HG03565 (cell line): ENCODE measurements at regions not wholly inside any gene's neighbourhood (a gene's known extent, or its start where the extent isn't known, plus 50 kb on each side); places are given as distances from the start of the nearest gene placed in this dataset.

Source experiments
- ATAC-seq: cut with Tn5 transposase; IDR thresholded peaks from one replicate; pipeline ENCODE4 v1.9.1; 2021; ENCODE audit warnings: mild to moderate bottlenecking, moderate library complexity; ENCODE audit not compliant: unreplicated experiment

DNA sequence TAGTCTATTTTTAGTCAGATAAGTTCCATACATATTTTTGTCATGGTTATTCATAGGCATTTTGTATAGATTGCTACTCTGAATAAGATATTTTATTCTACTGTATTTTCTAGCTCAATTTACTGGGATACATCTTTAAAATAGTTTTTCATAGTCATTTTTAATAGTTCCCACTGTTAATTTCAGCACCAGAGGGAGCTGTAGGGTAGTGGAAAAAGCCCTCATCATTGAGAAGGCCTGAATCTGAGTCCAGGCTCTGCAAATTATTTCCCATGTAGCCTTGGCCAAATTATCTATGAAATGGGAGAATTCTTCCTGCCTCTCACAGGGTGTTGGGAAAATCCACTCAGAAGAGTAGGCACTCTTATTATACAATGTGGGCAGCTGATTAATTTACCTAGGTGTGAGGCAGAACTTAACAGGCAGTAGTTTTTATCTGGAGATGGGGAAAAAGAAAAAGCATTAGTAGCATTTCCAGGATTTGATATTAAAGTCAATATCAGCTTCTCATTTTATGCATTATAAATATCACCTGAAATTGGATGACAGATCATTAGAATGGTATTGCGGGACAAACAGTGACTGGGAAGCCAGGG is 102.9 kb upstream of the PAQR3 start:
- ATAC-seq = no peak

DNA sequence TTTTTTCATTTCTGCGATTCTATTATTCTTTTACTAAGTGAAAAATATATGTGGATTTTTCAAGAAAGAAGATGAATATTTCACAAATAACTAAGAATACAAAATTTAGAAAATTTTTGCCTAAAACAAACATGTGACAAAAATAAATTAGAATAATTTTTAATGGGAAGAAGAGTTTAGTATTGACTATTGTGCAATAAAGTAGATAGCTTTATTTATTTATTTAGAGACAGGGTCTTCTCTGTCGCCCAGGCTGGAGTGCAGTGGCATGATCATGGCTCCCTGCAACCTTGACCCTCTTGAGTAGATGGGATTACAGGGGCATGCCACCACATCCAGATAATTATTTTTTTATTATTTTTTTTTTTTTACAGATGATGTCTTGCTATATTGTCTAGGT is 95.3 kb upstream of the PAQR3 start:
- ATAC-seq = no peak

DNA sequence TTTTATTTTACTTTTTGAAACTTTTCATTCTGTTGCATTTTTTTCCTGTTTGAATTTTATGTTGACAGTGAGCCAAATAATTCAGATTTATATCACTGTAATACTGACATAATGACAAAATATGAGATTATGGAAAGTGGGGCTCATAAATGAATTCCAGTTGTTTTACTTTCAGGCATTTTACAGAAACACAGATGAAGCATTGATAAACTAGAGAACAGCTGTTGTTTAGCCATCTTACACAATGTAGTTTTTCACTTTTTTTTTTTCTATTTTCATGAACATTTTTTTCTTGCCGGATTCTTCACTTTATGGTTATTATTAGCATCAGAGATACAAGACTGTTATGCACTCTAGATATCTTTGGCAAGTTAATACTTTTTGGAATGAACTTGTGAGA is 91.7 kb upstream of the PAQR3 start:
- ATAC-seq = no peak

- ATAC-seq = no peak
These were observed 88.4 kb upstream of the PAQR3 start for GRCh38 chr4:79027656-79028055.

- no peak for ATAC-seq
These were observed 85.9 kb upstream of the PAQR3 start for GRCh38 chr4:79025170-79025569.

DNA sequence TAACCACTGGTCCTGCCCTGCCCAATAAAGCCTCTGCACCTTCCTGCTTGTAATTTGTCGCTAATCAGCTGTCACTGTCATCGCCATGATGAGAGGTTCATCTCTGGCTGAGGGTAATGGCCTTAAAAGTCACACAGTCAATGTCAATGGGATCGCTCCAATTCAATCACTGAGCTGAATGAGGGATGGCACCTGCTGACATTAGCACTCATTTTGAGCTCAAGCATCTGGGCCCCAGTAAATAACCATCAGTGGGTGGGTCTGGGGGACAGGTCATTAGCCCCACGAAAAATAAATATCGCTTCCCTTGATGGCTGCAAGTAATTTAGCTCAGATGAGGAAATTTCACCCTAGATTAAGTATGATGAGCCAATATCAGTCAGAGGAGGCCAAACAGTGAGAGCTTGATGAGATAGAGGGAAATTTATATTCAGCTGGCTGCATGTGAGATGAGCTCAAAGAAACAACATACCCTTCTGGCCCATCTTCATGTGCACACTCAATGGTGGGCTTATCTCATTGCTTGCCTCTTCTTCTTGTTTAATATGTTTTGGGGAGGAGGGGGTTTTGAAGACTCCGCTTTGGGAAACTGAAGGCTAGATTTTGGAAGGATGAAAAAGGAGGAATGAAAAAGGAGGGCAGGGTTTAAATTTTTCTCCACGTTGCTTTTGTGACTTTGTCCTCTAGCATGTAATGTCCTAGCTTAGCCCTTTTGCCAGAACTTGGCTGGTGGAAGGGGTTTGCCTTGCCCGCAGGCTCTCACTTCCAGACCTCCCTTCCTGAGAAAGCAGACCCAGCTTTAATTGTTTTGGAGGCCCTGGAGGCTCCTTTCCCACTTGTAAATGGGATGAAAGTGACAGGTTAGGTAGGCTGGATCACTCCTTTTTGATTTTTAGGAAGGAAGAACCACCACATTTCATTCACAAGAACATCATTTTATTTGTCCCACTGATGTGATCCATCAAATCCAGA is 84.8 kb upstream of the PAQR3 start:
- no peak for ATAC-seq

DNA sequence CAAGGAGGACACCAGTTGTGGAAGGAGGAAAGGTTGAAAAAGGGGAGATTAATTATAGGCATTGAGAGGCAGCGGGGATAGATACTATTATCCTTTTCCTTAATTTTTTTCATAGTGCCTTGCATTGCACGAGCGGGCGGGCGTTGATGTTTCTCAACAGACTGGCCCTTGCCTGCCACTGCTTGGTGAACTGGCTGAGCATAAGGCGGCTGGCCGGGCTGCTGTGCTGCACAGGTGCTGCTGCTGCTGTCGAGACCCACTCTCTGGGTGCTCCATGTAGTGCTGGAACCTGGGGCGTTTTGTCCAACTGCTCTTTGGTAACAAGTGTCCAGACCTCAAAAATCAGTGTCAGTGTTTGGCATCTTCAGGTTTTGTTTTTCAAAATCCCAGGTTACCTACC is 83.3 kb upstream of the PAQR3 start:
- no peak for ATAC-seq

- ATAC-seq = no peak
These were observed 78.2 kb upstream of the PAQR3 start for GRCh38 chr4:79017481-79017880.

- no peak for ATAC-seq
These were observed 77.6 kb upstream of the PAQR3 start for GRCh38 chr4:79016878-79017277.

DNA sequence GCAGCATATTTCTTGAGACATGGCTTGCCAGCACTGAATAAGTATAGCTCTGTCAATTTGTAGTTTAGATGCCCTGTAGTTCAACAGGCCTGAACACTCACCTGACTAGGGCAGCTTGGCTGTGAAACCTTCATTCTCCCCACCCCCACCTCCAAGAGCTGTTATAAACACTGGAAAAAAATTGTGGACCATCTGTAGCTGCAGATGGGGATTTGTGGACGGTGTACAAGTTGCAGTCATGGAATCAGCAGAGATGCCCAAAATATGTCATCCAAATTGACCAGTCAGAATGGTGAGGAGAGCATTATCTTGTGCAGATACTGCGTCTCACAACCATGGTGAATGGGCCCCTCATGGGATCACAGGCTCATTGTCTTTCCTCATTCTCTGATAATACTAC is 76.2 kb upstream of the PAQR3 start:
- no peak for ATAC-seq

- no peak for ATAC-seq
These were observed 75.0 kb upstream of the PAQR3 start for GRCh38 chr4:79014230-79014629.

DNA sequence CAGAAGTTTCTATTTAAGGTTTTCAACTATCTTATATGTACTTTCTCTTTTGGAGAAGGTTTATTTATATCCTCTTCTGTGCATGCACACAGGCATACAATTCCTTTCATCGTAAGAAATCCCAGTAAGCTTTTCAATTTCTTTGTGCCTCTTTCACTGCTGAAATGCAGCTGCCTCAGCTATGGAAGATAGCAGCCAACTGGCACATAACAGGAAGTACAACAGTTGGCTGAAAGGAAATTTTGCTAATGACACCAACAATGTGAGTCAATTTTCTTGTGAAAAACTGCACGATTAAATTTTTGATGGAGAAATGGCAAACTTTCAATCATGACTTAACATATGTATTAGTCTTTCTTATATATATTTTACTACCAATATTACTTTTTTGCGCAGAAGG is 74.5 kb upstream of the PAQR3 start:
- no peak for ATAC-seq

DNA sequence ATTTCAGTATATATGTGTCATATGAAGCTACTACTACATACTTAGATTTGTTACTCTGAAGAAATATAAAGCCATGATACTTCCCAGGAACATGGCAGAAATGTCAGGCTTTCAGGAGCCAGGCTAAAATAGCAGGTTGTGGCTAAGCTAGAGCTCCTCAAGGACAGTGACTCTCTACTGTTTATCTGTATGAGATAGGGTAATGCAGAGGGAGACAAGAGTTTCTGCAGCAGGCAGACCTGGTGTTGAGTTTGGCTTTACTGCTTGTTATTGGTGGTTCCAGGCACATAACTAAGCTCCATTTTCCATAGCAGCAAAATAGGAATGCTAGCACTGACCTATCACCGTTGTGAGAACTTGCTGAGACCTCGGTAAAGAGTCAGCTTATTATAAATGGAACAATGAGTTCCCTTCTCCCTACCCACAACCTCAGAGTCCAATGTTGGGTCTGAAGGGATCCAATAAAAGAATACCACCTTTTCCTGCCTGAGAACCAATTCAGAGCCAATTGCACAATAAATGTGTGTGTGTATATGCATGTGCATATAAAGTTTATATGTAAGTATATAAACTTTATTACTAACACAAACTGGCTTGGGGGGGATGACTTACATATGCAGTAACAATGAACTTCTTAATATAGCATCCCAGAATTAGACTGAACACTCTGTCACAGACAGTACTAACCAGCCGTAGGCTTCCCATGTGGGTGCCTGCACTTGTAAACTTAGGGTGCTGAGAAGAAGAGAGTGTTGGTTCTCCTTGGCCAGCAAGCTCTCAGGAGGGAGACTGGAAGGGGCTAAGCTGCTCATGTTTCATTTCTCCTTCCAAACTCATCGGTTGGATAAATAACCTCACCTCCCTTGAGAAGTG is 51.9 kb upstream of the PAQR3 start:
- ATAC-seq = no peak

DNA sequence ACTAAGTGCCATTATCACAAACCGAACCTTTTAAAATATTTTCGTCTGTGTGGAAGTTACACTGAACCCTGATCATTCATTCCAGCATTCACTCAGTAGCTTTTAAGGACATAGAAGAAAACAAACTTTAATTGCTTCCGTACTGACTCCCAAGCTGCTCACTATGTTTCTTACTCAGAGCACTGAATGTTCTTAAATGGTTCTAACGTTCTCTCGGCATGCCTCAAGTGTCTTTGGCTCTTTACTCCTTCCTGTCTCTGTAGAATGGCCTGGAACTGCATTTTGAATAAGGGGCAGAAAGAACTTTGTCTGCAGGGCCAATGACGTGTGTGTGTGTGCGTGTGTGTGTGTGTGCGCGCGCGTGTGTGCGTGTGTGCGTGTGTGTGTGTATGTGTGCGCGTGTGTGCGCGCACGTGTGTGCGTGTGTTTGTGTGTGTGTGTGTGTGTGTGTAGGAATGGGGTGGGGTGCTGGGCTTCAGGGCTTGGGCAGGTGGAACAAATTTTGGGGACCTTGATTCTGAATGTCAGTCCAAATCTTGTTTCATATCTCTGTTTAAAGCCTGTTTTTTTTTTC is 50.5 kb upstream of the PAQR3 start:
- ATAC-seq = no peak
